ENCODE measurements at regions not wholly inside any gene's neighbourhood (a gene's known extent, or its start where the extent isn't known, plus 50 kb on each side); places are given as distances from the start of the nearest gene placed in this dataset.
"Not testable (repeated sequence)": the region's sequence is repeated elsewhere in the genome, so short reads cannot be mapped to it uniquely, and the experiment has no call there.

GRCh38 chr15:77896147-77897112 is 181.1 kb downstream of the TBC1D2B start:
- POLR2A ChIA-PET; H3K27ac ChIP-seq (ENCODE audit: low read depth, low read length); H3K4me3 ChIP-seq (ENCODE audit: low read depth, low read length); DNase-seq (ENCODE audit: low read depth, low spot score); CTCF ChIA-PET; H3K27me3 ChIP-seq (ENCODE audit: control insufficient read depth, insufficient read depth, low read length); H3K9me3 ChIP-seq (ENCODE audit: control insufficient read depth, insufficient read depth, low read length): not testable (repeated sequence)

GRCh38 chr15:77895742-77896141 is 181.8 kb downstream of the TBC1D2B start:
- Histone ChIP-seq H3K27me3 (ENCODE audit: control insufficient read depth, insufficient read depth, low read length) (peaks cover 2% of the 10 kb centered on the region), H3K4me3 (ENCODE audit: low read depth, low read length) (no peak overlapping the region), H3K27ac (ENCODE audit: low read depth, low read length) (no peak overlapping the region), H3K9me3 (ENCODE audit: control insufficient read depth, insufficient read depth, low read length) (no peaks in the 10 kb centered on the region; the same call in 1 of the 2 replicates)
- ChIA-PET CTCF (no interaction called here), POLR2A (no interaction called here)
- no peak for DNase-seq (ENCODE audit: low read depth, low spot score)
- no peak for TF ChIP-seq CTCF (IDR thresholded peaks at IDR 0.05; ENCODE audit: low read depth, low read length)

GRCh38 chr15:77895145-77895544 is 182.4 kb downstream of the TBC1D2B start:
- DNase-seq (ENCODE audit: low read depth, low spot score): not testable (repeated sequence)

GRCh38 chr15:77893671-77894640 is 183.6 kb downstream of the TBC1D2B start:
- POLR2A ChIA-PET; DNase-seq (ENCODE audit: low read depth, low spot score): not testable (repeated sequence)
- CTCF ChIA-PET: interaction anchor here (1.4 kb wide), 1 partner anchor 16 kb away, joined by 3 read pairs; no protein-coding TSS in a partner anchor

More at GRCh38 chr15:77895145-77895544, 182.4 kb downstream of the TBC1D2B start:
- POLR2A ChIA-PET; H3K27ac ChIP-seq (ENCODE audit: low read depth, low read length); H3K9me3 ChIP-seq (ENCODE audit: control insufficient read depth, insufficient read depth, low read length); H3K4me3 ChIP-seq (ENCODE audit: low read depth, low read length); H3K27me3 ChIP-seq (ENCODE audit: control insufficient read depth, insufficient read depth, low read length); CTCF ChIA-PET: not testable (repeated sequence)

GRCh38 chr15:77893246-77893645 is 184.3 kb downstream of the TBC1D2B start:
- H3K4me3 ChIP-seq (ENCODE audit: low read depth, low read length); DNase-seq (ENCODE audit: low read depth, low spot score); POLR2A ChIA-PET; H3K9me3 ChIP-seq (ENCODE audit: control insufficient read depth, insufficient read depth, low read length); H3K27ac ChIP-seq (ENCODE audit: low read depth, low read length); H3K27me3 ChIP-seq (ENCODE audit: control insufficient read depth, insufficient read depth, low read length): not testable (repeated sequence)
- CTCF ChIA-PET: interaction anchor here (1.4 kb wide), 1 partner anchor 17 kb away, joined by 3 read pairs; no protein-coding TSS in a partner anchor

More at GRCh38 chr15:77893671-77894640, 183.6 kb downstream of the TBC1D2B start:
- H3K9me3 ChIP-seq (ENCODE audit: control insufficient read depth, insufficient read depth, low read length); H3K27me3 ChIP-seq (ENCODE audit: control insufficient read depth, insufficient read depth, low read length); H3K27ac ChIP-seq (ENCODE audit: low read depth, low read length); H3K4me3 ChIP-seq (ENCODE audit: low read depth, low read length): not testable (repeated sequence)

- no peak for TF ChIP-seq CTCF (IDR thresholded peaks at IDR 0.05; ENCODE audit: low read depth, low read length)
- Histone ChIP-seq H3K9me3 (ENCODE audit: control insufficient read depth, insufficient read depth, low read length) (no peaks in the 10 kb centered on the region), H3K27ac (ENCODE audit: low read depth, low read length) (no peak overlapping the region), H3K4me3 (ENCODE audit: low read depth, low read length) (no peak overlapping the region), H3K27me3 (ENCODE audit: control insufficient read depth, insufficient read depth, low read length) (no peaks in the 10 kb centered on the region)
- ChIA-PET CTCF (interaction anchor here (1.4 kb wide), 1 partner anchor 17 kb away, joined by 3 read pairs; no protein-coding TSS in a partner anchor), POLR2A (no interaction called here)
- no peak for DNase-seq (ENCODE audit: low read depth, low spot score)
These were observed 185.2 kb downstream of the TBC1D2B start for GRCh38 chr15:77892335-77892734.

GRCh38 chr15:77891862-77892261 is 185.6 kb downstream of the TBC1D2B start:
- POLR2A ChIA-PET: not testable (repeated sequence)

GRCh38 chr15:77890911-77891801 is 186.4 kb downstream of the TBC1D2B start:
- POLR2A ChIA-PET; H3K9me3 ChIP-seq (ENCODE audit: control insufficient read depth, insufficient read depth, low read length); H3K27me3 ChIP-seq (ENCODE audit: control insufficient read depth, insufficient read depth, low read length); CTCF ChIA-PET; DNase-seq (ENCODE audit: low read depth, low spot score); H3K4me3 ChIP-seq (ENCODE audit: low read depth, low read length); H3K27ac ChIP-seq (ENCODE audit: low read depth, low read length): not testable (repeated sequence)

More at GRCh38 chr15:77891862-77892261, 185.6 kb downstream of the TBC1D2B start:
- H3K4me3 ChIP-seq (ENCODE audit: low read depth, low read length); H3K9me3 ChIP-seq (ENCODE audit: control insufficient read depth, insufficient read depth, low read length); H3K27ac ChIP-seq (ENCODE audit: low read depth, low read length); CTCF ChIA-PET; DNase-seq (ENCODE audit: low read depth, low spot score); H3K27me3 ChIP-seq (ENCODE audit: control insufficient read depth, insufficient read depth, low read length): not testable (repeated sequence)
